ENCODE measurements at regions not wholly inside any gene's neighbourhood (a gene's known extent, or its start where the extent isn't known, plus 50 kb on each side); places are given as distances from the start of the nearest gene placed in this dataset.

DNA sequence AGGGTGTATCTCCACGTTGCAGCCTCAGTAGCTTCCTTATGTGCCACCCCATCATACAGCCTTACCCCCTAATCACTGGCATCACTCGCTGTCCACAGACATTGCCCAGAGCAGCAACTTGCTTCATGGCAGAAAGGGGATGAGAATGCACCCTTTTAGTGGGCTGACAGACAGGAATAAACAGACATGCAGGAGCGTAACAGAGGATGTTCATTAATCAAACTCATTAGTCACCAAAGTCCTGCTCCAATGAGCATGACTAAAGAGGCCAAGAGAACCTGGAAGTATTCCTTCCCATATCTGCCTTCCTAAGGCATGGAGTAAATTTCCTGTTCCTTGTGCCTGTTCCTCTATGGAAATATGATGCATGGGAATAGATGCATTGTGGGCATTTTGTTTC lies 197.0 kb downstream of the PHLDA1 start:
- DNase-seq (ENCODE audit: low spot score), result no peak

GRCh38 chr12:75833268-75833667 lies 198.3 kb downstream of the PHLDA1 start:
- DNase-seq (ENCODE audit: low spot score), result no peak

DNA sequence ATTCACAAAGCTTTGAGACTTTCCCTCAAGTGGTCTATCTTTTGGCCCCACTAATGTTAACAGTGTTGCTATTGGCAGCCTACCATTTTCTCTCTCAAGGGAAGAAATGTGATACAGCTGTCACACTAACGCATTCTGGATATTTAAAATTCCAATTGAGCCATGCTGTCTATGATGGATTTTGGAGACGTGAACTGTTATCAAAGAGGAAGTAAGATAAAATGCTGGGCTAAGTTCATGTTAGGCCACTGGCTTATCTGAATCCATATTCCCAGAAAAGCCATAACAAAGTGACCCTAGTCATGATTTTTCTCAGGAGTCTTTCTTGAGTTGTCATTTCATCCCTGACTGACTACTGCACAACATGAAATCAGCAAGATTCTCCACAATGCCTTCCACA lies 200.2 kb downstream of the PHLDA1 start:
- no peak for DNase-seq (ENCODE audit: low spot score)

DNA sequence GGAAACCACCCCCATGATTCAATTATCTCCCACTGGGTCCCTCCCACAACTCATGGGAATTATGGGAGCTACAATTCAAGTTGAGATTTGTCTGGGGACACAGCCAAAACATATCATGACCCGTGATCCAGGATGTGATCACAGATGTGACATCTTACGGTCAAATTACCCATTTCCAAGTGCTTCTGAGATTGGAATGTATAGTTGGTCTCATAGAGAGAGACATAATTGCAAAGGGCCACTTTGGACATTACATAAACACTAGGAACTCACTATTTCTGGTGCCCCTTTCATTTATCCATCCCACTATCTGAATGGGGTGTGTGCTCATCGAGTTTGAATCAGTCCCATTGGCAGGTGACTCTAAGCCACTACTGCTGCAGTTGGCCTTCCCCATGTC lies 204.5 kb downstream of the PHLDA1 start:
- no peak for DNase-seq (ENCODE audit: low spot score)

- DNase-seq (ENCODE audit: low spot score), result no peak
These were observed 205.9 kb downstream of the PHLDA1 start for GRCh38 chr12:75825686-75826085.

DNA sequence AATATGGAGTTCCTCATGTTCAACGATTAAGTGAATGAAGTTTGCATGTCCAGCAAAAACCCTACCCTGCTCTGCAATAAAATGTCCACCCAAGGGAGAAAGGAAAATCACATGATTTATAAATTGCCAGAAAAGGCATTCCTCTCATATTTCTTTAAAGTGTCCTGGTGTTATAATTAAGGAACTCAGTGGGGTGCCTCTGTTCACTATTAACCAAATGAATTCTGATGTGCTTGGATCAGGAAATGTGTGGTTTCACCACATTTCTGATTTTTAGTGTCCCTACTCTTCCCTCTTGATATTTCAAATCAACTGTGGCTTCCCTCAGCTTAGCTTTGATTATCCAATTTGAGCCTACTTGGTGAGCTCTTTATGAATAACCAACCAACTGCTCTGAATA lies 208.1 kb downstream of the PHLDA1 start:
- DNase-seq (ENCODE audit: low spot score), result no peak

DNA sequence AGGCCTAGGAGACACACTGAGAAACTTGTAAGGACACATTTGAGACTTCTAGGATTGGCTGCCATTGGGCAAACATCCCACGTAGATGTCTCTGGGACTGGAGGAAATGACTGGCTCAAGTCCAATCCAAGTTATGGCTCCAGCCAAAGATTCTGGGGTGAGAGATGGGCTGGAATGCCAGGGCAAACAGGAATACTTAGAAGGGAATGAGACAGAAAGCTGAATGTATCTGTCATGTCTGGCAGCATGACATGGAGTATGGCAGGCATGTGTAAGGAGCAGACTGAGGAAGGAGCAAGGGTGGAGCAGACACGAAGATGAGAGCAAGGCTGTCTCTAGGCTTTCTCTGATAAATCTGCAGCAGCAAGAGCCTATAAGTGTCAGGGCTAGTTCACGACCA lies 209.2 kb downstream of the PHLDA1 start:
- DNase-seq (ENCODE audit: low spot score), result no peak

- peak; percentile 76 for DNase-seq (ENCODE audit: low spot score)
These were observed 210.6 kb downstream of the PHLDA1 start for GRCh38 chr12:75820848-75821578.

GRCh38 chr12:75820071-75820470 lies 211.5 kb downstream of the PHLDA1 start:
- DNase-seq (ENCODE audit: low spot score), result no peak

GRCh38 chr12:75819512-75819911 lies 212.1 kb downstream of the PHLDA1 start:
- DNase-seq (ENCODE audit: low spot score), result no peak

GRCh38 chr12:75818863-75819262 lies 212.7 kb downstream of the PHLDA1 start:
- DNase-seq (ENCODE audit: low spot score), result no peak

DNA sequence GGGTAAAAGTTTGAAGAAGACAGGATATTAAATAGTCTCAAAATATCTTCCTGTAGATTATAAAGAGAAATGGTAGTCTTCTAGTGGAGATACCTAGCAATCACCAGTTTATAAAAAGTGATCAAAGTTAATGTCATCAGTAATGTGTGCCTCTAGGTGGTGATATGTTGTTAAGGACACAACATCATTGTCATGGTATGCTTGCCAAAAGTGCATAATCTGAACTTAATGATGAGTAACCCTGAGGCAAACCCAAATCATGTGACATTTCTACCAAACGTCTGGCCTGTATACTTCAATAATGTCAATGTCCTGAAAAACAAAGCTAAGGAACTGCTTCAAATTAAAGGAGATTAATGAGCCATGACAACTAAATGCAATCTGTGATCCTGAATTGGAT lies 214.7 kb downstream of the PHLDA1 start:
- DNase-seq (ENCODE audit: low spot score), result no peak

- no peak for DNase-seq (ENCODE audit: low spot score)
These were observed 215.8 kb downstream of the PHLDA1 start for GRCh38 chr12:75815756-75816155.

DNA sequence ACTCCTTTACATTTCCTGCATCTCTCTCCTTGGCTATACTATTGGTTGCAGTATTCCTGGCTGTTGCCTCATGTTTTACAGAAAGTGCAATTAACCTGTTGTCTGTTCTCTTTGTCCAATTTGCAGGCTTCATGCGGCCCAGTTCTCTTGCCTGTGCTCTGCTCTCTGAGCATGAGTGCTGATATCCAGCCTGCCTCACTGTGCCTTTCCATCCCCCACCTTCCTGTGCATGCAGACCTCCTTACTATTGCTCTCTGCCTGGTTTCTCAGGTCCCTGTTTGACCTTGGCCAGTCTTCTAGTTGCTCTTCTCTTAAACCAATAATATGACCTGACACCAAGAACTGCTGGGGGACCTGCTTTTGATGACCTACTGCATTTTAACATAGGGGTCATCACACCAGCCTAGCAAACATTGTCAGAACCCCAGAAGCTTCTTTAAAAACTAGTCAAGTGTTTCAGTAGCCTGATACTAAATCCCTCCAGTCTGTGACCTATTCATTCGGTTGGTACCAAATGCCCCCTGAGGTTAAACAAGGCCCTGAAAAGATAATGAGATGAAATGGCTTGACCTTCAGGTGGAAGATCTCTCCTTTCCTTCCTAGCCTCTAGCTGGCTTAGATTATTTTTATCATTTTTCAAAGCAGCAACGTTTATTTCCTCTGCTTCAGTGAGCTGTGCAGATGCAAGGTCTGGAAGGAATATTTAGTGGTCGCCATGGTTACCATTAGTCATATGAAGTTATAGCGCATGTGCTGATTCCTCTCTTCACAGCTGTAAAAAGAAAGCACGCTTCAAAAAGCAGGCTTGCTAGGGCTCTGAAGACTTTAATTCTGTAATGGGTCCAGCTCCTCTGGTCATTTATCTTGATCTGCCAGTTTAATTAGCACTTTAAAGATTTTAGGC lies 216.5 kb downstream of the PHLDA1 start:
- no peak for DNase-seq (ENCODE audit: low spot score)

GRCh38 chr12:75813072-75813471 lies 218.5 kb downstream of the PHLDA1 start:
- no peak for DNase-seq (ENCODE audit: low spot score)

DNA sequence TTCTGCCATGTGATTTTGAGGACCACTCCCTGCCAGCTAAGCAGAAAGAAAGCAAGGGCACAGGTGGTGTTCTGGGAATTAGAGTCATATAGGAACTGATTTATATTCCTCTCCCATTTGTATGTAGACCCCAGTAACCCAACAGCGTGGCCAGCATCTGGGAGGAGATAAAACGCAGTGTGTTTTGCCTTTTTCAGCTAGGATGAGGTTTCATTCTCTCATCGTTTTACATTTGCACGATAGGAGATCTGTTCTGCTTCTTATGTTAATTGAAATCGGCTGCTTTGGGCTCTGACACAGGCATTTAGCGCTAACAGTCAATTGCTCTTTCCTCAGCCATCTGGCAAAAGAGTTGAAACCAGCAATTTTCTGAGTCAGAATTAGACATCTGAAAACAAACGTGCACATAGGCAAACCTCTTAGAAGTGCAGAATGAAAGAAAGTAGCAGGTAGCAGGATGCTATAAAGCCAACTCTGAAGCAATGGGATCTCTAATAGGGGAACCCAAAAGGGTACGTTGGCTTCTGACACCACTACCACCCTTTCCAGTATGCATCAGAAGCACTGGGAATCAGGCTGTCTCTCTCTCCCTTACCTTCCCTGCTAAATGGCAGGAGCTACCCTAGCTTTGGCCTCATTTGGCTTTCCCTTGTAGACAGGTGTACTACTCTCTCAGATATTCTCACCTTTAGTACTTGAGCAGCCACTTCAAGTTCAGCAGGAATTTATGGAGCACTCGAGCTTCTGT lies 219.1 kb downstream of the PHLDA1 start:
- DNase-seq (ENCODE audit: low spot score), result no peak

DNA sequence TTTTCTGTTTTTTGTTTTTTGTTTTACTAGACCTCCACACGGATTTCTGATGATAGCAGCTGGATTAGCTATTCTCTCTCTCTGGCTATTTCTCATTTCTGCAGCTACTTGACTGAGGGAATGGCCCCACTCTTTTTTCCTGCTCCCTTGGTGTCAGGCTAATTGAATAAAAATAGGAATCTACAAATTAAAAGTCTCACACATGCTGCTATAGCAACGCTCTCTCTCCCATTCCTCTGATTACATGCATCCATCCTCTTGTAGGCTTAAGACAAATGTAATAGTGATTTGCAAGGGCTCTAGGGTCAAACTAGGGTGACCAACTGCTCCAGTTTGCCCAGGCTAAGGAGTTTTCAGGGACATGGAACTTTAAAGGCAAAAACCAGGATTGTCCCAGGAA lies 221.8 kb downstream of the PHLDA1 start:
- DNase-seq (ENCODE audit: low spot score), result no peak

GRCh38 chr12:75807494-75807893 lies 224.1 kb downstream of the PHLDA1 start:
- DNase-seq (ENCODE audit: low spot score), result no peak

GRCh38 chr12:75805905-75806304 lies 225.7 kb downstream of the PHLDA1 start:
- no peak for DNase-seq (ENCODE audit: low spot score)

DNA sequence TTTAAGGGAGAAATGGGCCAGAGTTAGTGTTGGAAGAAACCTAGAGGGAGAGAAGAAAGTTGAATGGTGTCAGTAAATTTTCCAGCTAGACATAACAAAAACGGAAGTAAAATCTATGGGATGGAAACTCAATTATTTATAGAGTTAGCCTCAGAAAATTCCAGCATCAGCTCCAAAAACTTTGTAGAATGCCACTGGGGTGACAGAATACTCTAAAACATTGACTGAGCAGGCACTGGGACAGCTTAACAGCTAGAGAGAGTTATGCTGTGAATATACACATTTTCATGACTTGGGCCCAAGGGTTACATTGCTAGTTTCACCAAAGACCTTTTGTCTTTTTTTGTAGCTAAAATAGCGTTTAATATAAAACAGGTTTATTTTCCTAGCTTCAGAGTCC lies 226.3 kb downstream of the PHLDA1 start:
- DNase-seq (ENCODE audit: low spot score), result no peak

DNA sequence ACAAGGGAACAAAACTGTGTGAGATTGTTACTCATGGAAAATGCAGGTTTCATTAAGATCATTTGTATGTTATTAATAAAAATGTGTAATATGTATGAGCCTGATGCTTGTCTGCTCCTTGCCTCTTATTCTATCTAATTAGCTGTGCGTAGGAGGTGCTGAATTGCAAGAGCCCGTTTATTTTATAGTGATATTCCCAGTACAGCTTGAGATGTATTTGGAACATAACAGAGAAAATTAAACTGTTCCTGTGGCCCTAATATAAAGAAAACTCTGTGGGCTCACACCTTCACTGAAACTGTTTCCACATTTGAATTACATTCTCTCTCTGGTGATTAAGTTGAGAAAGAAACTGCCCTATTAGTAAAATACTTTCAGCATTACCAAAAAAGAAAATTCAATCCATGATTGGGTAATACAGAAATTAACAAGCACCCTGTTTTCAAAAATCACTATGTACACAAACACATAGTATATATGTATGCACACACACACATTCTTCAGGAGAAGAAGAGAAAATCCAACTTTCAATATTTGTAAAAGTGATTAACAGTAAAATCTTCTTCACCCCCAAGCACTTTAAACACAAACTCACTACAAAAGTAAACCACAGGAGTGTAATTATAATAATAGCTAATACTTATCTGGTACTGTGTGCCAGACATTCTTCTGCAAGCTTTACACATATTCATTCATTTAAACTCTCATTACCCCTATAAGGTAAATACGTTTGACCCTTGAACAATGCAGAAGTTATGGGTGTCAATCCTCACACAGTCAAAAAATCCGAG lies 233.2 kb downstream of the PHLDA1 start:
- DNase-seq (ENCODE audit: low spot score), result no peak

GRCh38 chr12:75795125-75795524 lies 236.5 kb downstream of the PHLDA1 start:
- DNase-seq (ENCODE audit: low spot score), result no peak
